ENCODE measurements at regions not wholly inside any gene's neighbourhood (a gene's known extent, or its start where the extent isn't known, plus 50 kb on each side); places are given as distances from the start of the nearest gene placed in this dataset.

GRCh38 chrX:9370893-9371292 lies 94.0 kb upstream of the TBL1X start:
- TF ChIP-seq TAF1 (IDR thresholded peaks at IDR 0.05; ENCODE audit: borderline replicate concordance, insufficient read depth, low read length) = no peak
- no peak for TF ChIP-seq SIN3A (IDR thresholded peaks at IDR 0.05; ENCODE audit: borderline replicate concordance, insufficient read depth, low read length)
- no peak for TF ChIP-seq REST (IDR thresholded peaks at IDR 0.05; ENCODE audit: insufficient read depth in 1 of 2, low read depth in 2 of 2, low read length in 2 of 2)
